GM19238 (cell line): ENCODE measurements at regions not wholly inside any gene's neighbourhood (a gene's known extent, or its start where the extent isn't known, plus 50 kb on each side); places are given as distances from the start of the nearest gene placed in this dataset.

Experiments
- DNase-seq: peaks from one replicate; pipeline ENCODE4 v3.0.0; 2011; ENCODE audit warnings: low spot score; ENCODE audit not compliant: insufficient read length

DNA sequence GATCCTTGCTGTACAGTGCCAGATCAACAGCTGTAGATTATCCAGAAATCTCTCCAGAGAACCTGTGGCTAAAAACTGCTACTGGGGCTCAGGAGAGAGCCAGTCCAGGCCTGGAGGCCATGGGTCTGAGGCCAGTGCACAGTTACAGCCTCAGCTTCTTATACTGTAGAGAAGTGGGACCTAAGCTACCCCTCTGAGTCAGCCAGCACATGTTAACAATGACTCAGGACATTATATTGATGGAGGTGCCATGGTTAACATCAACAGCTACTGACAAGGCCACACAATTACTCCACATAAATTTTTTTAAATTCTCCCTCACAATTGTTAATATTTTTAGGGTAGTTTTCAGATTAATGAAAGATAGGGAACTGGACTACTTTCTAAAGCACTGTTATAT is 138.5 kb downstream of the RBM26 start:
- no peak for DNase-seq

DNA sequence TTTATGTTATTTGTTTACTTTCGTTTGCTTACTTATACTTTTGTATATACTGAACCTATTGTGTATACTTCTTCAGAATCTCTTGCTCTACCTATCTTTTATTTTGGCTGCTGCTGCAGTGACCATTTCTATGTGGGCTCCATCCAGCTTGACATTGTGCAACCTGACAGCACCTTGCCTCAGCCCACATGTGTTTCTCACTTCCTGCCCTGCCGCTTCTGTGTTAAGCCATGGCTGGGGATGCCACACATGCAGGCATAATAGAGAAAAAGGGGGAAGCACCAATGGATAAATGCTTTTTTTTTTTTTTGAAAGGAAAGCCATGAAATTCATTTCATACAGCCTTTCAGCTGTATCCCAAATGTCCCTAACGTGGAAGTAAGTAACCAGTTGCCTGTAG is 147.6 kb downstream of the RBM26 start:
- DNase-seq: no peak

DNA sequence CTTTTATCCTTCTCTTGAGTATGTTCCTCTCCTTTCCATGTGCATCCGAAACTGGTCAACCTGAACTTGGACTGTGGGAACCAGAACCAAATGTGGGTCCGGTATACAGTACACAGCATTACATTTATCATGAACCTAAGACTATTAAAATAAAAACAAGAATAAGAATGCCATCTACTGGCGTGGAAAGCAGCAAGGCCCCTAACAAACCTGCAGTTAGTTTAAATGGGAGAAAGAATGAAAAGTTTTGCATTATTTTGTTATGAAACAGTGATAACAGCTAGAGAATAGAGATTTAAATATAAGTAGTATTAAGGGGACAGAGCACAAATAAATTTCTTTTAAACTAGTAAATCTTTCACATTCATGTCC is 159.5 kb downstream of the RBM26 start:
- DNase-seq: no peak

DNA sequence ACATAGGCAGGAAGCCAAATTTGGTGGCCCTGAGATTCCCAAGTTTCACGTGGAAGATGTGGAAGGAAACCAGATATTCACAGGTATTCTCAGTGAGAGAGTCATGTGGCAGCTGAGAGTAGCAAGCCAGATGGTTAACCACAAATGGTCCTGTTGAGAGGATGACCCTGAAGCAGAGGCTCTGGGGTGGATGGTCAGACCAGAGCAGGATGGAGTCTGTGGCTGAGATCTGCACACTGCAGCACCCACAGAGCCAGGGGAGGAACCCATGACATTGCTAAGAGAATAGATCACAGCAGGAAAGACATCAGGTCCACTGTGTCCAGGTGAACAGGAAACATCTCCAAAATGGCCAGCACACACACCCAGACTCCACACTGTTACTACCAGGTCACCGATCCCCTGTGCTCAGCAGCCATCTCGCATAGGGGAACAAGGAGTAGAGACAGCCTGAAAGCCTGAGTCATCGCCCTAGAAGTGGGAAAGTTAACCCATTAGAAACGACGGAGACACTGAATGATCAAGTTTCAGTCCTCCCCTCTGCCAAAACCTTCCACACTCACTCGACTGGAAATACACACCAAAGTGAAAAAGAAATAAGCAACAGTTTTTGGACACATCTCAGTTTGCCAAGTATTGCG is 160.0 kb downstream of the RBM26 start:
- DNase-seq: no peak

DNA sequence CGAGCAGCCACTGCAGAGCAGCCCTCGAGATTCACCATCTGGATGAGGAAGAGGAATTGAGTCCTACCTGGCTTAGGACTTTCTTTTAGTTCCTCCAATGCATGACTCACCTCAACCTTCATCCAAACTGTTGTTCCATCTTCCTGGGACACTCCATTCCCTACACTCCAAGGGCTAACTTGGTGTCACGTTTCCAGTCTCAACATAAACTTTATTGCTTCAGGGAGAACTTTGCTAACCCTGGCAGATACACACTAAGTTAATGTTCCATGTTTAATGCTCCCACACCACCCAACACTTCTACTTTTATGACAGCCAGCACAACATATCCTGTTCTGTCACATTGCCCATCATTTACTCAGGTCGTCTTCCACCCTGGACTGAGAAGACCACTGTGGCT is 164.4 kb downstream of the RBM26 start:
- no peak for DNase-seq

DNA sequence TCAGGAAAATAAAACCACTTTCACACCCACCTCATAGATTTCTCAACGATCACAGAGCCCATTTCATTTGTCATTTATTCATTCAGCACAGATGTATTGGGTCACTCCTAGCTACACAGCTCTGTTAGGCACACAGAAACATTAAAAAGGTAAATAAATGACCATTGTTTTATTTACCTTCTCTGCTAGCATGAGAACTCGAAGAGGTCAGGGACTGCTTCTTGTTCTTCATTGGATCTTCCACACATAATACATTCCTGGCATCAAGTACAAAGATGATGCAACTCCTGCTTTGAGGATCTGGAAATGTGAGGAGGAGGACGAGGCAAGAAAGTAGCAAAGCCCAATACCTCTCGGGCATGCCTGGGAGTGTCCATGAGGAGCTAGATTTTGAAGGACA is 168.1 kb downstream of the RBM26 start:
- DNase-seq: no peak

DNA sequence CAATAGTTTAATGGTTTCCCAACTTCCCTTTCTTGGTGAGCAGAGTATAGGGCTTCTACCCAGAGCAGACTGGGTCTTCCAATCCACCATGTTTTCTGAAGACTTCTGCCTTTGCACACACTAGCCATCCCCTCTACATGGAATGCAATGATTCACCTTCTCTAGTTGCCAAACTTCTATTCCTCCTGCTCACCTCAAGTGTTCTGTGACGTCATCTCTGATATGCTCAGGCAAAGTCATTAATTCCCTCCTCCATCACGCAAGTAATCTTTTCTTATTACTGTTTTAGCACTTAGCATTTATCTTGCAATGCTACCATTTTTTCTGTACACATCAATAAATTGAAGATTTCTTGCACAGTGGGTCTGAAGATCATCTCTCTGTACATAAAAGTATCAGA is 174.2 kb downstream of the RBM26 start:
- DNase-seq: no peak

DNA sequence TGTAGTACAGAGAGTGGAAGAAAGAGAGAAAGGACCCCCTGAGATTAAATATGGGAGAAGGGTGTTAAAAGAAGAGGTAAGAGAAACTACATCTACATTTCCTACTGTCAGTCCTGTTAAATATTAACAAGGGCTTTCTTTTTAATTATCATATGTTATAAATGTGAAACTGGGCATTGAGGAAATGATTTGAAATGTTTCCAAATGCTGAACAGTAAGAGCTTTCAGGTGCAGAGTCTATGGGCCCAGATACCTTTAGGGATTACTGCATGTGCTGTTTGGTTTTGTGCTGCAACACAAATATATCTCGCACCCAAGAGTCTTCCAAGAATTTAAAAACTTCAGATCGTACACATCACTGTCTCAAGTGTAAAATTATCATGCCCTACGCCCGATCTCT is 176.3 kb downstream of the RBM26 start:
- DNase-seq: no peak

DNA sequence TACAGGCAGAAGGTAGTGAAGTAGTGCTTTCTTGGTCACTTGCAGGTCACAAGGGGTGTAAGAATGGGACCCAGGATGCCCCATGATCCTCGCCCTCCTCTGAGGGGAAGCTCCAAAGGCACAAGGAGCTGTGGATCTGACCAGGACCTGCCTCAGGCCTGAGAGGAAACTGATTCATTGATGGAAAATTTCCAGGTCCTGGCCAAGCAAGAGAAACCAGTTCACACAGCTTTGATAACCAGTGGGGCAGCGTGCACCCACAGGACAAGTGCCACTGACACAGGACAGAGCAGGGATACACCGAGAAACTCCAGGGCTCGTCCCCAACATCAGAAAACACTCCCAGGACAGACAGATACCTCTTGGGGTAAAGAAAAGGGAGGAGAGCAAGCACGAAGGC is 177.1 kb downstream of the RBM26 start:
- DNase-seq: no peak

DNA sequence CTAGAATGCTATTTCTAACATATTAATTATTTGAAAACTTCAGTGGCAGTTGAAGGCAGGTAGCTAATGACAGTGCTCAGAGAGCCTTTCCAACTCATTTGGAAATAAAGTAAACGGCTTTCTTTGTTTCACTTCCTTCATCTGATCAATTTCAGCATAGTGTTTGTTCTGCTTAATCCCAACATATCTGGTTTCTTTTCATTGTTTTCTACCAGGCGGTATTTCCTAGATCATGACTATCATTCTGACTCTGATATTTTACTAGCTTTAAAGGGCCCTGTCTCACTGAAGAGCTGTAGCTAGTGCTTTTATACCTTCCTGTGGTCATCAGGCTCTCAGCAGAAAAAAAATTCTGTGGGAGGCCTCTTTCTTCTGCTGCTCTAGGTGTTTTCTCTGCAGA is 178.6 kb downstream of the RBM26 start:
- DNase-seq: no peak

DNA sequence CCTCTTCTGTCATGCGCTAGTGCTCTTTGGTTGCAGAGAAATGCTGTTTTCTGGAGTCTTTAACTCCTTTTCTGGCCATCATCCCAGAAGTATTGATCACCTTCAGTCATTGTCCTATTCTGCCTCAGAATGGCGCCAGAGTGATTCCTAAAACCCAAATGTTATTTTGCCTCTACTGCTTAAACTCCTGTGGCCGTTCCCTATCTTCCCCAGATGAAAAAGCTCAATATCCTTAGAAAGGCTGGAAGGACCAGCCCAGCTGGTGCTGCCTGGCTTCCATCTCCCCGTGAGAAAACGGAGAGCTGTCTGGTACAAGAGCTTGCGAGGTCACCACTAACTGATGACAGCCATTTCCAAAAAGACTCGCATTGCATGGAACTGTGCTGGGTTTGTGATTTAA is 179.1 kb downstream of the RBM26 start:
- DNase-seq: no peak

DNA sequence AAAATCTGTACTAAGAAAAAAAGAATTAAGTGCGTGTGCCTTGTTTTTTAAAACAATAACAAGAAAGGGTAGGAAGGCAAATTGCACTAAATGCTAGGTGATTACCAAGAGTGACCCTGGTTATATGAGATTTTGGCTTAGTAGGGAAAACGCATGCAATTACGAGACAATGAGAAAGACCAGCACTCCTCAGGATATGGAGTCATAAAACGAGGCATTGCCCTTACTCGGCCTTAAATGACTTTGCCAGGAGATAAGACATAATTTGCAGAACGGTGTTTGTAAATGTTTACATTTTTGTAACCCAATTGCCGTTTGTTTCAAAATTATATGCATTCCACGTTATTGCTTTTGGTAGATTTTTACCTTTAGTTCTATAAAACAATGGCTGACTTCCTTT is 179.8 kb downstream of the RBM26 start:
- no peak for DNase-seq

DNA sequence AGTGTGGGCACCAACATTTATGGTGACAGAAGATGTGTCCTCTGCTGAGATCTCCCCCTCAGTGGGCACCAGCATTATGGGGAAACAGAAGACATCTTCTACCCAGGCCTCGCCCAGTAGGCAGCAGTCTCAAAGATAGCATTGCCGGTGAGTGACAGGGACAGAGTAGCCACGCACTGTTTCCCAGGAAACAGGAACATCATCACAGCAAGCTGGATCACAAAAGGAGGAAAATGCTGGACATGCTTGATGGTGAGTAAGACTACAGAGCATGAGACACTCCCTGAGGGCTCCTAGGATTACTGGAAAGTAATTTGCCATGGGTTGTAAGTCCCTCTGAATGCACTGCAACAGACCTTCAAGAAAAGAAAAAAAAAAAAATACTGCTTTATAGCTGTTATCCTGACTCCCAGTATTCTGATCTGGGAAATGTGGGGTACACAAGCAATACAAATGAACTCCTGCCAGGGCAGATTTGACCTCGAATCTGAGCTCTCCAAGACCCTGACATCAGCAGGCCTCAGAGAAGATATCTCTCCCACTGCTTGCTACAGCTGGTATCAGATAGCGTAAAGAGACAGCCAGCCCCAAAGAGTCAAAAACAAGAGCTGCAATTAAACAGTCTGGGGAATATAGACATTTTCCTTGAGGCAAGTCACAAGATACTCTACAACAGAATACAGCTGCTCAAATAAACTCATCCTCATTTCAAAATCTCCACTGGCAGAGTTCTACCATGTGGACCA is 180.4 kb downstream of the RBM26 start:
- DNase-seq: no peak

DNA sequence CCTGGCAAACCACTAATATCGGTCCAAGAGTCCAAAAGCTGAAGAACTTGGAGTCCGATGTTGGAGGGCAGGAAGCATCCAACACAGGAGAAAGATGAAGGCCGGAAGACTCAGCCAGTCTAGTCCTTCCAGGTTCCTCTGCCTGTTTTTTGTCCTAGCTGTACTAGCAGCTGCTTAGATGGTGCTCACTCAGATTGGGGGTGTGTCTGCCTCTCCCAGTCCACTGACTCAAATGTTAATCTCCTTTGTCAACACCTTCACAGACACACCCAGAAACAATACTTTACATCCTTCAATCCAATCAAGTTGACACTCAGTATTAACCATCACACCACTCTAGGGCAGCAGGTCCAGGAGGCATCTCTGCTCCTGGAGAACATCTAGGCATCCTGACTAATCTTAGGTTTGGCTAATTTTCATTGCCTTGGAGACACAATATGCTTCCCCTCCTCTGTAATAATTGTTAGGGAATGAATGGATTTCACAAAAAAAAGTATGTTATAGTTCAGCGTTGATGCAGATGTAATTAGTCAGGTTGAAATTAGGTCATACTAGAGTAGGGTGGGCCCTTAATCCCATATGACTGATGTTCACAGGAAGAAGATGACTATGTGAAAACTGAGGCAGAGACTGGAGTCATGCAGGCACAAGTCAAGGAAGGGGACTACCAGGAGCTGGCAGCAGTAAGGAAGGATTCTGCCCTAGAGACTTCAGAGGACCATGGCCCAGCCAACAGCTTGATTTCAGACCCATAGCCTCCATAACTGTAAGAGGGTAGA is 183.4 kb downstream of the RBM26 start:
- no peak for DNase-seq

DNA sequence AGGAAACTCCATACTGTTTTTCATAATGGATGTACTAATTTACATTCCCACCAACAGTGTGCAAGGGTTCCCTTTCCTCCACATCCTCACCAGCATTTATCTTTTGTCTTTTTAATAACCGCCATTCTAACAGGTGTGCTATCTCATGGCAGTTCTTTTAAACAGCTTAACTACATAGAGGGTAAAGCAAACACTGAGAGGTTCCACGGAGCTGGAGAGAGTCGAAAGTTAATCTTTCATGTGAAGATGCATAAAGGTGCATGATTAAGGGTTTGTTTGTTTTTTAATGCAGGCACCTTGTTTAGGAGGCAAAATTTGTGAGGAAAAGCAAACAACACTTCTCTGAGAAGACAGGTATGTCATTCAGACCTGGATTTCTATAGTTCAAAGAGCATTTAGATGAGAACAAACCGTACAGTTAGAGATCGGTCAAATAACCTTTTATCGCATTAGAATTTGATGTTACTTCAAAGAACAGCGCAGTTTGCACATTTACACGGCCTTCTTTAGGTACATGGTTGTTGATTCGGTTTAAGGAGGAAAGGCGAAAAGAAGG is 193.9 kb downstream of the RBM26 start:
- DNase-seq: no peak

DNA sequence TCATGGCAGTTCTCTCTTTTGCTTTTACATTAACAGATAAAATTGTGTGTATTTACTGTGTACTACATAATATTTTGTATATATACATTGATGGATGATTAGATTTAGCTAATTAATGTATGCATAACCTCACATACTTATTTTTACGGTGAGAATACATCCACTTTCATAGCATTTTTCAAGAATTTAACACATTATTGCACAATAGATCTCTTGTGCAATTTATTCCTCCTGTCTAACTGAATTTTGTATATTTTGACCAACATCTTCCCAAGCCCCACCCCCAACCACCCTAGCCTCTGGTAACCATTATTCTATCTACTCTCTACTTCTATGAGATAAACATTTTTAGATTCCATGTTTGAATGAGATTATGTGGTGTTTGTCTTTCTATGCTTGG is 194.7 kb downstream of the RBM26 start:
- DNase-seq: no peak

DNA sequence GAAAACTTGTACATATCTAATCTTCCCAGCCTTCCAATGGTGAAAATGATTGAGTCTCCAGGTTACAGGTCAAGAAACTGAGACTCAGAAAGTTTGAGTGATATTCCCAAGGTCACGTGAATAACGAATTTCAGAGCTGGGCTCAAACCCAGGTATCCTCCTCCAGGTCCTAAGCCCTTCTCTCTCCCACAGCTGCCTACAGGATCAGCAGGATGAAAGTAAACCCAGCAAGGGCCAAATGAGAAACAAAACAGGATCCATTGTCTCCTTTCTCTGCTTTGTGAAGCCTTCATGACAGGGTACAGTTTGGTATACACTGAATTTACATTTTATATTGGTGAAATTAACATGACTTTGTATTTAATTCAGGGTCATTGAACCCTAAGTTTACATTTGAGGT is 208.1 kb downstream of the RBM26 start:
- DNase-seq: no peak

DNA sequence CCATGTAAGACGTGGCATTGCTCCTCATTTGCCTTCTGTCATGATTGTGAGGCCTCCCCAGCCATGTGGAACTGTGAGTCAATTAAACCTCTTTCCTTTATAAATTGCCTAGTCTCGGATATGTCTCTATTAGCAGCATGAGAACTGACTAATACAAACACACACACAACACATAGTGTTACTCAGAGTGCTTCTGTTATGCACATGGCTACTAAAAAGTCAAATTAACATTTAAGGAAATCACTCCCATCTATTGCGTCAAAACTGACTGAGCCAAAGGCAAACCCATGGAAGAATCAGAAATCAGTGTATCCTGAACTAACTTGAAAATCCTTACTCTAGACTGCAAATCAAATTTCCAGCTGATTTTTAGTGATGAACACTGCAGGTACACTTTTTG is 209.2 kb downstream of the RBM26 start:
- no peak for DNase-seq

DNA sequence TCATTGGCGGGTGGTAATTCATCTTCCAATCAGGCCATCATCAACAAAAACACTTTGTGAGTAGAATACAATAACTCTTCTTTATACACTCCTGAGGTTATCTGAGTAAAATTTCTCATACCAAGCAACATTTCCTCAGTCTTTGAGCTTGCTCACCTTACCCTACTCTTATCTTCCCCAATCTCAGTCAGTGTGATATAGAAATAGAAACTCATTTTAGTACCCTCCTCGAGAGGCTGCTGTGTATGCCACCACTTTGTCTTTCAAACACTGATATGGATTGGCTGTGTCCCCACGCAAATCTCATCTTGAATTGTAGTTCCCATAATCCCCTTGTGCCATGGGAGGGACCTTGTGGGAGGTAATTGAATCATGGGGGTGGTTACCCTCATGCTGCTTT is 209.7 kb downstream of the RBM26 start:
- DNase-seq: no peak

DNA sequence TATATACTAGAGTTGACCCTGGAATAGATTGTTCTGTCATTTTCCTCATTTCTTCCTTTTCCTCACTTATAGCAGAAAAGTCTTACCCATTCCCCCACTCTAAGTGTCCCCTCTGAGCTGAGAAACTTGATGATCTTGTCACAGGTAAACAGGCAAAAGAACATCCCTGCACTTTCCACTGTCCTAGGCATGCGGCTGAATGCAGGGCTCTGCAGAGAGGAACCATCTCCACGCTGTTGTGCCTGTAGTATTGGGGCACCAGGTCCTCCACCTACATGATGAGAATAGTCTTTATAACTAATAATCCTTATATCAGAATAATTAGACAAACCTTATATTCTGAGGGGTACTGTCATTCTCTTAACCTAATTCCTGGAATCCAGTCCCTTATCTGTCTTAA is 211.3 kb downstream of the RBM26 start:
- DNase-seq: no peak

DNA sequence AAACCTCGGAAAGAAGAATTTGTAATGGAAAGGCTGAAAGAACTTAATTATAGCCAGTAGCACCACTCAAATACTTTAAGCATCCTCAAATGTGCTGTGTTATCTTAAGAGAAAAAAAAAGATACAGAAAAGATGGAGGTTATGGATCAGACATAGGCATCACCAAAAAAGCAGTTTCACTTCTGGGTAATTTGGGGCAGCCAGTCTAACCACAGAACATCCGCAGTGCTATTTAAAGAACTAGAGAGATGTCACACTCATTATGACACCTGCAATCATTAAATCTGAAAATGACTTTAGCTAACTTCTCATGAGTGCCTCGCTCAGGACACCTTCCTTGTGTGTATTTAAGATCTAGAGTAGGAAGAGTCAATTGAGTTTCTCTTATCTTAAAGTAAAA is 211.8 kb downstream of the RBM26 start:
- peak; percentile 16 for DNase-seq

DNA sequence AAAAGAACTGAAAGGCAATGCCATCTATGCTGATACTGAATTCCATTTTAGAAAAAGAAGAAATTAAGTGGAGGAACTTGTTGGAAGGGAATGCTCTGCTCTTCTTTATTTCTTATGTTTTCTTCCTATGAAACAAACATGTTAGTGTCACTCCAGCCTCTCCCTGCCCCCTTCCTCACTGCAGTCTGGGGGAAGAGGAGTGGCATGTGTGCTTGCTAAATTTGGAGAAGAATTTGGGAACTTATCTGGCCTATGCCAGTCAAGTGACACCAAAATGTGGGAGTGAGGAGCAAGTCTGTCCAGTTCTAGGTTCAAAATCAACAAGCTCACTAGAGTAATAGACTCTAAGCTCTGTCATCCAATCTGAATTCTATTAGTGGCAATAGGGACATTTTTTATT is 214.6 kb downstream of the RBM26 start:
- no peak for DNase-seq
